HEK293 (cell line): ENCODE measurements at regions not wholly inside any gene's neighbourhood (a gene's known extent, or its start where the extent isn't known, plus 50 kb on each side); places are given as distances from the start of the nearest gene placed in this dataset.

ENCODE experiments used
- CTCF ChIA-PET: fragments of 350-600 bp; formaldehyde crosslinking; extraction: SDS; loops from one replicate; lab custom pipeline; 2021; ENCODE audit warnings: antibody characterized with exemption; lab: Yijun Ruan, JAX
- POLR2A ChIA-PET: fragments of 300-600 bp; formaldehyde crosslinking; extraction: SDS; loops from one replicate; lab custom pipeline; 2020; ENCODE audit warnings: antibody characterized with exemption, inconsistent platforms; lab: Yijun Ruan, JAX
- H3K27ac ChIP-seq: fragments of 200-500 bp; sonication (Bioruptor generic); 2 replicates; pipeline ENCODE4 v1.5.1; 2014; ENCODE audit warnings: low read depth, low read length, control low read depth, inconsistent platforms; ENCODE audit errors: extremely low read depth
- H3K36me3 ChIP-seq, 2 experiments: fragments of 200-500 bp in 1 of 2; sonication (Bioruptor generic) in 1 of 2; 1 replicate in 1 of 2; 2 replicates in 1 of 2; pipeline ENCODE4 v1.5.1; 2014 to 2017; ENCODE audit warnings: inconsistent platforms in 2 of 2, low read length in 2 of 2; ENCODE audit not compliant: control insufficient read depth in 2 of 2, insufficient read depth in 1 of 2
- H3K4me1 ChIP-seq: fragments of 200-500 bp; sonication (Bioruptor generic); 2 replicates; pipeline ENCODE4 v1.5.1; 2014; ENCODE audit warnings: mild to moderate bottlenecking, low read length, inconsistent platforms; ENCODE audit not compliant: control insufficient read depth, insufficient read depth
- H3K4me3 ChIP-seq: 2 replicates; pipeline ENCODE4 v1.5.1; 2011; ENCODE audit warnings: low read depth, mild to moderate bottlenecking, control low read depth, low read length, moderate library complexity
- H3K9me3 ChIP-seq: fragments of 200-500 bp; sonication (Bioruptor generic); 2 replicates; pipeline ENCODE4 v1.5.1; 2014; ENCODE audit warnings: low read depth, low read length, inconsistent platforms; ENCODE audit not compliant: control insufficient read depth, insufficient read depth
- BCL11A ChIP-seq: fragments of 450-650 bp; formaldehyde crosslinking; IDR thresholded peaks from 2 replicates; pipeline ENCODE4 v1.5.1; 2016; ENCODE audit warnings: low read depth, missing biosample characterization, missing genetic modification characterization
- HOXD13 ChIP-seq: sonication (generic); formaldehyde crosslinking; IDR thresholded peaks from 2 replicates; pipeline ENCODE4 v1.8.0; 2022; ENCODE audit warnings: missing genetic modification reagents, borderline replicate concordance
- SETDB1 ChIP-seq: IDR thresholded peaks from one replicate; pipeline ENCODE4 v1.6.1; 2017; ENCODE audit warnings: mild to moderate bottlenecking, low read length, moderate library complexity, mixed read lengths; ENCODE audit not compliant: insufficient read length
- TCF7L2 ChIP-seq: IDR thresholded peaks from 2 replicates; pipeline ENCODE4 v1.6.1; 2011; ENCODE audit warnings: low read depth, mild to moderate bottlenecking, inconsistent platforms, low read length, moderate library complexity, borderline replicate concordance
- ZBTB21 ChIP-seq: fragments of 450-650 bp; formaldehyde crosslinking; IDR thresholded peaks from 2 replicates; pipeline ENCODE4 v1.5.1; 2017; ENCODE audit warnings: missing biosample characterization, missing genetic modification characterization
- ZNF112 ChIP-seq: fragments of 450-650 bp; formaldehyde crosslinking; IDR thresholded peaks from 2 replicates; pipeline ENCODE4 v1.5.0; 2017; ENCODE audit warnings: missing biosample characterization, missing genetic modification characterization
- ZNF121 ChIP-seq: fragments of 450-650 bp; formaldehyde crosslinking; IDR thresholded peaks from 2 replicates; pipeline ENCODE4 v1.5.1; 2016; ENCODE audit warnings: missing biosample characterization, missing genetic modification characterization
- ZNF146 ChIP-seq: fragments of 450-650 bp; formaldehyde crosslinking; IDR thresholded peaks from 2 replicates; pipeline ENCODE4 v1.5.1; 2016; ENCODE audit warnings: missing biosample characterization, missing genetic modification characterization
- ZNF157 ChIP-seq: fragments of 450-650 bp; formaldehyde crosslinking; IDR thresholded peaks from 2 replicates; pipeline ENCODE4 v1.5.1; 2016; ENCODE audit warnings: missing biosample characterization, missing genetic modification characterization
- ZNF175 ChIP-seq: fragments of 450-650 bp; formaldehyde crosslinking; IDR thresholded peaks from 2 replicates; pipeline ENCODE4 v1.5.1; 2016; ENCODE audit warnings: missing biosample characterization, missing genetic modification characterization
- ZNF324 ChIP-seq: fragments of 450-650 bp; formaldehyde crosslinking; IDR thresholded peaks from 2 replicates; pipeline ENCODE4 v1.5.1; 2016; ENCODE audit warnings: missing biosample characterization, missing genetic modification characterization
- ZNF341 ChIP-seq: fragments of 450-650 bp; formaldehyde crosslinking; IDR thresholded peaks from 2 replicates; pipeline ENCODE4; 2016; ENCODE audit warnings: low read depth, missing biosample characterization, missing genetic modification characterization
- ZNF366 ChIP-seq: fragments of 450-650 bp; formaldehyde crosslinking; conservative IDR thresholded peaks from 2 replicates; pipeline ENCODE4 v1.5.1; 2016; ENCODE audit warnings: missing biosample characterization, missing genetic modification characterization
- ZNF37A ChIP-seq: fragments of 450-650 bp; IDR thresholded peaks from 2 replicates; pipeline ENCODE4 v1.5.1; 2018; ENCODE audit warnings: missing biosample characterization, missing genetic modification characterization
- ZNF501 ChIP-seq: fragments of 450-650 bp; formaldehyde crosslinking; IDR thresholded peaks from 2 replicates; pipeline ENCODE4 v1.5.1; 2016; ENCODE audit warnings: missing biosample characterization, missing genetic modification characterization
- ZNF558 ChIP-seq: fragments of 450-650 bp; formaldehyde crosslinking; IDR thresholded peaks from 2 replicates; pipeline ENCODE4 v1.5.1; 2016; ENCODE audit warnings: missing biosample characterization, missing genetic modification characterization
- ZNF600 ChIP-seq: fragments of 450-650 bp; formaldehyde crosslinking; IDR thresholded peaks from 2 replicates; pipeline ENCODE4 v1.5.1; 2016; ENCODE audit warnings: missing biosample characterization, missing genetic modification characterization
- ZNF610 ChIP-seq: fragments of 450-650 bp; formaldehyde crosslinking; IDR thresholded peaks from 2 replicates; pipeline ENCODE4 v1.5.1; 2016; ENCODE audit warnings: missing biosample characterization, missing genetic modification characterization, borderline replicate concordance
- ZNF623 ChIP-seq: fragments of 450-650 bp; formaldehyde crosslinking; IDR thresholded peaks from 2 replicates; pipeline ENCODE4 v1.5.1; 2016; ENCODE audit warnings: missing biosample characterization, missing genetic modification characterization
- ZNF654 ChIP-seq: fragments of 450-650 bp; formaldehyde crosslinking; IDR thresholded peaks from 2 replicates; pipeline ENCODE4 v1.5.1; 2016; ENCODE audit warnings: low read depth, missing biosample characterization, missing genetic modification characterization
- ZNF660 ChIP-seq: fragments of 450-650 bp; IDR thresholded peaks from 2 replicates; pipeline ENCODE4 v1.5.1; 2018; ENCODE audit warnings: missing biosample characterization, mild to moderate bottlenecking, missing genetic modification characterization
- ZNF777 ChIP-seq: fragments of 450-650 bp; formaldehyde crosslinking; IDR thresholded peaks from 2 replicates; pipeline ENCODE4 v1.5.1; 2017; ENCODE audit warnings: missing biosample characterization, missing genetic modification characterization, borderline replicate concordance
- ZSCAN23 ChIP-seq: fragments of 450-650 bp; formaldehyde crosslinking; IDR thresholded peaks from 2 replicates; pipeline ENCODE4 v1.5.1; 2016; ENCODE audit warnings: missing biosample characterization, missing genetic modification characterization
- TF ChIP-seq, protein P1 (sequence below): fragments of 450-650 bp; formaldehyde crosslinking; IDR thresholded peaks from 2 replicates; pipeline ENCODE4 v1.5.1; 2016; ENCODE audit warnings: missing biosample characterization, missing genetic modification characterization
- TF ChIP-seq, protein P2 (sequence below): fragments of 450-650 bp; IDR thresholded peaks from 2 replicates; pipeline ENCODE4 v1.5.1; 2018; ENCODE audit warnings: missing biosample characterization, mild to moderate bottlenecking, missing genetic modification characterization
- TF ChIP-seq, protein P3 (sequence below): fragments of 450-650 bp; IDR thresholded peaks from 2 replicates; pipeline ENCODE4 v1.5.1; 2018; ENCODE audit warnings: missing biosample characterization, missing genetic modification characterization

DNA sequence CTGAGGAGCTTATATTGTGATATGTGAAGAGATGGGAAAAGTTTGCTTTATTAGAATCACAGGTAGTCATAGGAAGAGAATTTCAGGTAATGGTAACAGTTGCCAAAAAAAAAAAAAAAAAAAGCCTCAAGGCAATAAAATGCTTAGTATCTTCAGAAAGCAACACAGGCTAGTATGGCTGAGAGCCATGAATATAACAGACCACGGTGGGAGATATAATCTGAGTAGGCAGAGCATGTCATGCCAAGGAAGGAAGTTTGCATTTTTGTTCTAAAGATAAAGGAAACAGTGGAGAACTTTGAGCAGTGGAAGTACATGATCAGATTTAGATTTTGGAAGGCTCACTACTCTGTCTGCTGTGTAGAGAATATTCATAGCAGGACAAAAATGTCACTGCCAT, 211.4 kb downstream of the ETS1 start:
- H3K4me3 ChIP-seq, result no peak overlapping the region
- no peaks in the 10 kb centered on the region for H3K36me3 ChIP-seq
- TF ChIP-seq ZSCAN23 (tag by site-specific recombination) (no peak), ZNF610 (no peak), ZNF341 (tag by site-specific recombination) (no peak), ZNF324 (tag by site-specific recombination) (no peak), ZNF37A (tag by site-specific recombination) (no peak), BCL11A (no peak), ZNF654 (no peak), ZNF112 (tag by site-specific recombination) (no peak), SETDB1 (no peak), ZNF501 (tag by site-specific recombination) (no peak), ZNF157 (tag by site-specific recombination) (no peak), ZNF121 (tag by site-specific recombination) (no peak)
- TF ChIP-seq, protein P1, sequence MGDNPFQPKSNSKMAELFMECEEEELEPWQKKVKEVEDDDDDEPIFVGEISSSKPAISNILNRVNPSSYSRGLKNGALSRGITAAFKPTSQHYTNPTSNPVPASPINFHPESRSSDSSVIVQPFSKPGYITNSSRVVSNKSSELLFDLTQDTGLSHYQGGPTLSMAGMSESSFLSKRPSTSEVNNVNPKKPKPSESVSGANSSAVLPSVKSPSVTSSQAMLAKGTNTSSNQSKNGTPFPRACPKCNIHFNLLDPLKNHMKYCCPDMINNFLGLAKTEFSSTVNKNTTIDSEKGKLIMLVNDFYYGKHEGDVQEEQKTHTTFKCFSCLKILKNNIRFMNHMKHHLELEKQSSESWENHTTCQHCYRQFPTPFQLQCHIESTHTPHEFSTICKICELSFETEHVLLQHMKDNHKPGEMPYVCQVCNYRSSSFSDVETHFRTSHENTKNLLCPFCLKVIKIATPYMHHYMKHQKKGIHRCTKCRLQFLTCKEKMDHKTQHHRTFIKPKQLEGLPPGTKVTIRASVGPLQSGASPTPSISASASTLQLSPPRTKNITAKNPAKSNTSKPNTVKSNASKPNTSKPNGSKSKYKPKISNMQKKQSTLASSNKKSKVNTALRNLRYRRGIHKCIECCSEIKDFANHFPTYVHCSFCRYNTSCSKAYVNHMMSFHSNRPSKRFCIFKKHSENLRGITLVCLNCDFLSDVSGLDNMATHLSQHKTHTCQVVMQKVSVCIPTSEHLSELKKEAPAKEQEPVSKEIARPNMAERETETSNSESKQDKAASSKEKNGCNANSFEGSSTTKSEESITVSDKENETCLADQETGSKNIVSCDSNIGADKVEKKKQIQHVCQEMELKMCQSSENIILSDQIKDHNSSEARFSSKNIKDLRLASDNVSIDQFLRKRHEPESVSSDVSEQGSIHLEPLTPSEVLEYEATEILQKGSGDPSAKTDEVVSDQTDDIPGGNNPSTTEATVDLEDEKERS (tag by site-specific recombination), result no peak
- TF ChIP-seq, protein P2, sequence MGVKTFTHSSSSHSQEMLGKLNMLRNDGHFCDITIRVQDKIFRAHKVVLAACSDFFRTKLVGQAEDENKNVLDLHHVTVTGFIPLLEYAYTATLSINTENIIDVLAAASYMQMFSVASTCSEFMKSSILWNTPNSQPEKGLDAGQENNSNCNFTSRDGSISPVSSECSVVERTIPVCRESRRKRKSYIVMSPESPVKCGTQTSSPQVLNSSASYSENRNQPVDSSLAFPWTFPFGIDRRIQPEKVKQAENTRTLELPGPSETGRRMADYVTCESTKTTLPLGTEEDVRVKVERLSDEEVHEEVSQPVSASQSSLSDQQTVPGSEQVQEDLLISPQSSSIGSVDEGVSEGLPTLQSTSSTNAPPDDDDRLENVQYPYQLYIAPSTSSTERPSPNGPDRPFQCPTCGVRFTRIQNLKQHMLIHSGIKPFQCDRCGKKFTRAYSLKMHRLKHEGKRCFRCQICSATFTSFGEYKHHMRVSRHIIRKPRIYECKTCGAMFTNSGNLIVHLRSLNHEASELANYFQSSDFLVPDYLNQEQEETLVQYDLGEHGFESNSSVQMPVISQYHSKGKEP, result no peak
- no peak overlapping the region for H3K27ac ChIP-seq
- POLR2A ChIA-PET, result no interaction called here
- CTCF ChIA-PET, result interaction anchor here (0.7 to 1.0 kb wide), 3 partner anchors 21 to 196 kb away, joined by 3 read pairs; no protein-coding TSS in a partner anchor
- H3K9me3 ChIP-seq, result no peaks in the 10 kb centered on the region
- no peaks in the 10 kb centered on the region for H3K4me1 ChIP-seq

DNA sequence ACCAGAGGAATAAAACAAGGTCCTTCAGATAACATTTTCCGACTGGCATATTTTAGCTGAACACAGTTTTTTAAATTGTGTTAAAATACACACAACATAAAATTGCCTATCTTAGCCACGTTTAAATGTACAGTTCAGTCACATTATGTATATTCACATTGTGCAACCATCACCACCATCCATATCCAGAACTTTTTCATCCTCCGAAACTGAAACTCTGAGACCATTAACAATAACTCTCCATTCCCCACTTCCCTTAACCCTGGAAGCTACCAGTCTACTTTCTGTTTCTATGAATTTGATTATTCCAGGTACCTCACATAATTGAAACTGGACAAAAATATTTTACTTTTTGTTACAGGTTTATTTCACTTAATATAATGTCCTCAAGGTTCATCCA, 213.3 kb downstream of the ETS1 start:
- TF ChIP-seq TCF7L2 (no peak), HOXD13 (no peak), ZBTB21 (tag by site-specific recombination) (no peak), ZNF777 (tag by site-specific recombination) (no peak), ZNF623 (no peak), ZNF660 (tag by site-specific recombination) (no peak), ZNF558 (no peak), ZNF501 (tag by site-specific recombination) (no peak), ZNF600 (tag by site-specific recombination) (no peak), ZNF175 (tag by site-specific recombination) (no peak), ZNF146 (tag by site-specific recombination) (no peak), ZNF366 (tag by site-specific recombination) (no peak)
- TF ChIP-seq, protein P3, sequence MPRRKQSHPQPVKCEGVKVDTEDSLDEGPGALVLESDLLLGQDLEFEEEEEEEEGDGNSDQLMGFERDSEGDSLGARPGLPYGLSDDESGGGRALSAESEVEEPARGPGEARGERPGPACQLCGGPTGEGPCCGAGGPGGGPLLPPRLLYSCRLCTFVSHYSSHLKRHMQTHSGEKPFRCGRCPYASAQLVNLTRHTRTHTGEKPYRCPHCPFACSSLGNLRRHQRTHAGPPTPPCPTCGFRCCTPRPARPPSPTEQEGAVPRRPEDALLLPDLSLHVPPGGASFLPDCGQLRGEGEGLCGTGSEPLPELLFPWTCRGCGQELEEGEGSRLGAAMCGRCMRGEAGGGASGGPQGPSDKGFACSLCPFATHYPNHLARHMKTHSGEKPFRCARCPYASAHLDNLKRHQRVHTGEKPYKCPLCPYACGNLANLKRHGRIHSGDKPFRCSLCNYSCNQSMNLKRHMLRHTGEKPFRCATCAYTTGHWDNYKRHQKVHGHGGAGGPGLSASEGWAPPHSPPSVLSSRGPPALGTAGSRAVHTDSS (tag by site-specific recombination), result no peak
- CTCF ChIA-PET, result no interaction called here
- POLR2A ChIA-PET, result no interaction called here
- H3K9me3 ChIP-seq, result no peaks in the 10 kb centered on the region
- no peaks in the 10 kb centered on the region for H3K36me3 ChIP-seq
- no peak overlapping the region for H3K4me3 ChIP-seq
- no peak overlapping the region for H3K27ac ChIP-seq
- H3K4me1 ChIP-seq, result no peaks in the 10 kb centered on the region
